ENCODE measurements at regions not wholly inside any gene's neighbourhood (a gene's known extent, or its start where the extent isn't known, plus 50 kb on each side); places are given as distances from the start of the nearest gene placed in this dataset.

DNA sequence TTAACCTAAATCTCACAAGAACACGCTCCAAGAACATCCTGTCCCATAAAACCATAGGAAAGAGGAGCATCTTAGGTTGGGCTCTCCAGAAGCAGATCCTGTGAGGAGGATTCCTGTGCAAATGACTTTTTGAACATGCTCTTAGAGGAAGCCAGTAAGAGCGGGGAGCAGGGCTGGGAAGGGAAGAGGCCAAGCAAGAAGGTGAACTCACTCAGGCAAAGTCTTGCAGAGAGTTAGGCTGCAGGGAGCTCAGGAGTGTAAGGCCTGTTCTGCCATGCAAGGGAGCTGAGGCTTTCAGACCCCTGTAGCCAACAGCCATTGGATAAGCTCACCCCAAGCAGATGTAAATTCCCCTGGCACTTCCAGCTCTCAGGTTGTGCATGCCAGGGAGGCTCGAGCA, 63.6 kb upstream of the LY86 start:
- DNase-seq (ENCODE audit: low spot score) = no peak

DNA sequence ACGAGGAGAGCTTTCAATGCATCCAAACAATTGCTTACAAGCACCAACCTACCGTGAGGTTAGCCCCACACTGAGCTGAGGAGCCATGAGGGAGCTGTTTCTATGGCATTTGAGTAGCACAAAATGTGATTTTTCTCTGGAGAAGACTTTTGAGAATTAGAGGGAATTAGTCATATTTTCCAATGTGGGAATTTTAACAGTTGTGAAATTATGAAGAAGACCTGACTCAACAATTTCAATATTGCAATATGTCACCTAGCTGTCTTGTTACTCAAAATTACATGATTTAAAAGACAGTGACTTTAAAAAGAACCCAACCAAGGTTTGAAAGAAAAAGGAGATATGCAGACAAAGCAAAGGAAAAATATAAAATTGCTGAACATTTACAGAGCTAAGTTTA, 62.6 kb upstream of the LY86 start:
- DNase-seq (ENCODE audit: low spot score) = no peak

DNA sequence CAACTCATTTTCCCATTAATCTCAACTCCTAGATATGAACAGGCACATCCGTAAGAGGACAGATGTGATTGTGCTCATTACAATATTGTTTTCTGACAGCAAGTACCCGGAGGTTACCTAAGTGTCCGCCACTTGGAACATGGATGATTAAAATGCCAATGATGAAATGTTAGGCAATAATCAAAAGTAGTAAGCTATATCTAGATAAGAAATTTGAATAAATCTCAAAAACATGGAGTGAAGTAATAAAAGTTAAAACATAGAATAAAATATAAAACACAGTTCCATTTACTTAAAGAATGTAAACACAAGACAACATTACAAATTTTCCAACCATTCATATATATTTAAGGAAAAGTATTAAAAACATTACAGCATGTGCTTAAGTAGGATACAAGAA, 59.2 kb upstream of the LY86 start:
- no peak for DNase-seq (ENCODE audit: low spot score)

DNA sequence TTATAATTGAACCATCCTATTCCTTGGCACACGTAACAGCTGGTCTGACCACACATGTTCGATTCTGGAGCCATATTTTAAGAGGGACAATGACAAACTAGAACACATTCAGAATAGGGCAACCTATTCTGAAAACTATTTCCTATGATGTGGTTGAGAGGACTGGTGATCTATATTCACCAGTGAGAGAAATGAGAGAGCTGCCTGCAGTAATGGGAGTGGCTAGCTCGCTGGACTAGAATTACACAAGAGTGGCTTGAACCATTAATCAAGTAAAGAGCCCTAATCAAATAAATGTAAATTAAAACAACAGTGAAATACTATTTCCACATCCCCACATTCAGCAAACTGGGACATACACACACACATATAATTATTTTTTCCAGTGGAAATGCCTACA, 55.3 kb upstream of the LY86 start:
- no peak for DNase-seq (ENCODE audit: low spot score)

DNA sequence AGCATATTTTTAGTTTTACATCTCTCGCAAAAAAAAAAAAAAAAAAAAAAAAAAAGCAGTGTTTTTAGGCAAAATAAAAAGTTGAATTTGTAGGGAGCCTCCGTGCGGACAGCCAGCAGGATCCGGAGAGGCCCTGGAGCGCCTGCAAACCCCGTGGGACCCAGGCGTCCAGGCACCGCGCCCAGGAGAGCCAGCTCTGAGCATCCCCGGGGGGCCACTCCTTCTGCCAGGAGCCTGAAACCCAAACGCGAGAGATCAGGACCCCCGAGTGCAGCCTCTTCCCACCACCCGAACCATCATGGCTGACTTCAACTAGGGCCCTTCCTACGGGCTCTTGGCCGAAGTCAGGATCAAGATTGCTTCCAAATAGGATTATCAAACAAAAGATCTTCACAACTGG, 54.1 kb upstream of the LY86 start:
- DNase-seq (ENCODE audit: low spot score) = no peak

DNA sequence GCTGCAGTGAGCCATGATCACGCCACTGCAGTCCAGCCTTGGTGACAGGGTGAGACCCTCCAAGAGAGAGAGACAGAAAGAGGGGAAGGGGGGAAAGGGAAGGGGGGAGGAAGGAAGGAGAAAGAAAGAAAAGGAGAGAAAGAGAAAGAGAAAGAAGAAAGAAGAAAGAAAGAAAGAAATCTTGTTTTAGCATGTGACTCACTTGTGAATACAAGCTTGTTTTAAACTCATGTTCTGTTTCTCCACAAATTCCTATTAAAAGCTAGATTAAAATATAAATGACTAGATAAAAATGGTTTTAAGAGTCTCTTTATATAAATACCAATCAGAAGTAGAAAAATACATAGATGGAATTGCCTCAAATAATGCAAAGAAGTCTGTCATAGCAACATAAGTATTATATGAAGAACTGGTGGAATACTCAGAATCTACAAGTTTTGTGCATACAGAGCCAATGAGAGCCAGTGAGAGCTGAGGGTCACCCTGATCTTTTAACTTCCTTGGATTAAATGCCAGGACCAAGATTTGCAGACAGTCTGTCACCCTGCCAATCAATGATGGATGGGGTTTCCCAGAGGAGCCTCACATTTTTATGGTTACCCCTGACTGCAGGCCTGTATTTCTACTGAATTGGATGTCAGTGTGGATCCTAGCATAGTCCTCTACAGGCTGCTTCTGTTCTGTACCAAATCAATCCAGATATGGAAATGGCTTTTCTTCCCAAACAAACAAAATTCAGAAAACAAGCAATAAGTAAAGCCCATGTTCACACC, 50.8 kb upstream of the LY86 start:
- DNase-seq (ENCODE audit: low spot score) = no peak

DNA sequence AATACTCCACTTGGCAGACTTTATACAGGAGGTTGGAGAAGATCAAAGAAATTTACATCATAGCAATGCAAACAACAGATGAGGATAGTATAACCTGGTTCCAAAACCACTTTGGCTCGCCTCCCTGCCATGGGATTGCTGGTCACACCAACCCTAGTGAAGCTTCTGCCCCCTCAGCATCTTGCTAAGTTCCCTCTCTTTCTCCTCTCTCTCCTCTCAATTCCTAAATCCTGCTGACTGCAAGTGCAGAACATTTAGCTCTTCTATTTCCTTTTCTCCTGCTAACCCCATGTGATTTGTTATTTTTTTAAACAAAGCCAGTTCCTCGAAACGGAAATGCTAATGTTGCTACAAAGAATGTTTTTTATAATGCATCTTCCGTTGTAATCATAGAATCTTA, 50.3 kb upstream of the LY86 start:
- DNase-seq (ENCODE audit: low spot score) = no peak
